ENCODE measurements at regions not wholly inside any gene's neighbourhood (a gene's known extent, or its start where the extent isn't known, plus 50 kb on each side); places are given as distances from the start of the nearest gene placed in this dataset.
"Not testable (repeated sequence)": the region's sequence is repeated elsewhere in the genome, so short reads cannot be mapped to it uniquely, and the experiment has no call there.

- DNase-seq, result no peak
These were observed 149.3 kb upstream of the PTPN1 start for GRCh38 chr20:50360921-50361320.

GRCh38 chr20:50362177-50362576, 148.0 kb upstream of the PTPN1 start:
- not testable (repeated sequence) for DNase-seq

- DNase-seq, result no peak
These were observed 147.2 kb upstream of the PTPN1 start for GRCh38 chr20:50363027-50363426.

GRCh38 chr20:50363479-50363878, 146.7 kb upstream of the PTPN1 start:
- no peak for DNase-seq

- no peak for DNase-seq
These were observed 145.6 kb upstream of the PTPN1 start for GRCh38 chr20:50364542-50364941.

GRCh38 chr20:50366270-50367103, 143.7 kb upstream of the PTPN1 start:
- DNase-seq, result no peak

GRCh38 chr20:50367104-50367674, 143.0 kb upstream of the PTPN1 start:
- DNase-seq, result no peak

- no peak for DNase-seq
These were observed 142.3 kb upstream of the PTPN1 start for GRCh38 chr20:50367739-50368375.

GRCh38 chr20:50368386-50368785, 141.8 kb upstream of the PTPN1 start:
- no peak for DNase-seq

- DNase-seq, result no peak
These were observed 141.4 kb upstream of the PTPN1 start for GRCh38 chr20:50368813-50369224.

- DNase-seq, result no peak
These were observed 140.8 kb upstream of the PTPN1 start for GRCh38 chr20:50369225-50370035.

- DNase-seq, result no peak
These were observed 140.1 kb upstream of the PTPN1 start for GRCh38 chr20:50370036-50370566.

- DNase-seq, result no peak
These were observed 138.1 kb upstream of the PTPN1 start for GRCh38 chr20:50371878-50372769.

GRCh38 chr20:50372770-50373088, 137.5 kb upstream of the PTPN1 start:
- DNase-seq, result no peak

- DNase-seq, result no peak
These were observed 136.4 kb upstream of the PTPN1 start for GRCh38 chr20:50373674-50374286.

- DNase-seq, result no peak
These were observed 135.6 kb upstream of the PTPN1 start for GRCh38 chr20:50374541-50375078.

- DNase-seq, result no peak
These were observed 133.8 kb upstream of the PTPN1 start for GRCh38 chr20:50376179-50376887.

- no peak for DNase-seq
These were observed 133.2 kb upstream of the PTPN1 start for GRCh38 chr20:50376888-50377459.

- no peak for DNase-seq
These were observed 131.8 kb upstream of the PTPN1 start for GRCh38 chr20:50378170-50379000.
